ENCODE measurements at regions not wholly inside any gene's neighbourhood (a gene's known extent, or its start where the extent isn't known, plus 50 kb on each side); places are given as distances from the start of the nearest gene placed in this dataset.

DNA sequence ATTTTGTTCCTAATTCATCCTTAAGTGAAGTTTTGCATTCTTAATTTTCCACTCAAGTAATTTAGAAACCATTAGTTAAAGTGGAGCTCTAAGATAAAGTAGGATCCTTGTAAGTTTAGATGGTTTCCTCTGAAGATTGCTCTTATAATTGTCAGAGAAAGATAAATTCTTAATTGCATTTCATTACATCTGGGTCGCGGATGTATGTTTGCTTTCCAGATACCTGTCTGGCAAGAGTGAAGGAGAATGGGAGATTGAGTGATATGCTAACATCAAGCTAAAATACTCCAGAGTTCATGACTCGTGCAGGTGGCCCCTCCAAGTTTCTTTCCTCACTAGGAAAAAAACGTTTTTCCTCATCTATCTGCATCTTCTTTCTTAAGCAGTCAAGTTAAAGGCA is 361.8 kb downstream of the DOK5 start (continued):
- TF ChIP-seq, protein P1, sequence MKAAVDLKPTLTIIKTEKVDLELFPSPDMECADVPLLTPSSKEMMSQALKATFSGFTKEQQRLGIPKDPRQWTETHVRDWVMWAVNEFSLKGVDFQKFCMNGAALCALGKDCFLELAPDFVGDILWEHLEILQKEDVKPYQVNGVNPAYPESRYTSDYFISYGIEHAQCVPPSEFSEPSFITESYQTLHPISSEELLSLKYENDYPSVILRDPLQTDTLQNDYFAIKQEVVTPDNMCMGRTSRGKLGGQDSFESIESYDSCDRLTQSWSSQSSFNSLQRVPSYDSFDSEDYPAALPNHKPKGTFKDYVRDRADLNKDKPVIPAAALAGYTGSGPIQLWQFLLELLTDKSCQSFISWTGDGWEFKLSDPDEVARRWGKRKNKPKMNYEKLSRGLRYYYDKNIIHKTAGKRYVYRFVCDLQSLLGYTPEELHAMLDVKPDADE (IDR thresholded peaks at IDR 0.05): no peak

DNA sequence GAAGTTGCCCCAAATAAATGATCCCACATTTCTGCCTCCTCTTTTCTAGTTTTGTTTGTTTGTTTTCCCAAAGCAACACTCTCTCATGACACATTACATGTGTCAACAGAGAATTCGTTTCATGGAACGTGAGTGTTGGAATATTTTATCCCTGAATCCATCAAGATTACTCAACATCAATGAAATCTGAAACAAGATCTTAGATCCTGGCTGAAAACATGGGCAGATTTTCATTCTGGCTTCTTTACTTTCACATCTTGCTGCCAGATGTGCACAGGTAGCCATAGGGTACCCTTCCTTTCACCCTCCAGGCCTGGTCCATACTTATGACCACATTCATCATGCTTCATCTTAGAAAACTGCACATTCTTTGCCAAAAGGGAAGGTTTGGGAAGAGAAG is 347.0 kb downstream of the DOK5 start:
- H3K27ac Mint-ChIP-seq: no peak overlapping the region
- no peak overlapping the region for H3K4me3 ChIP-seq
- H3K4me2 ChIP-seq: no peak overlapping the region
- H3K9me3 Mint-ChIP-seq: peaks cover 84% of the 10 kb centered on the region
- H3K79me2 ChIP-seq (replicated peaks; ENCODE audit: insufficient read depth): no peaks in the 10 kb centered on the region
- no peaks in the 10 kb centered on the region for H3K27me3 Mint-ChIP-seq (ENCODE audit: insufficient read depth, low read depth, poor library complexity)
- H3F3A ChIP-seq (replicated peaks; ENCODE audit: low read depth): no peaks in the 10 kb centered on the region
- no peaks in the 10 kb centered on the region for H4K20me1 ChIP-seq (replicated peaks; ENCODE audit: insufficient read depth)
- DNase-seq (ENCODE audit: low spot score) (no peak), ATAC-seq (no peak)
- no peak overlapping the region for H3K4me3 Mint-ChIP-seq
- H3K9me2 ChIP-seq (ENCODE audit: insufficient read depth): no peaks in the 10 kb centered on the region
- H3K4me1 Mint-ChIP-seq: no peaks in the 10 kb centered on the region
- H2AFZ ChIP-seq: no peak overlapping the region
- no peaks in the 10 kb centered on the region for H3K27me3 ChIP-seq (ENCODE audit: insufficient read depth)
- TF ChIP-seq, protein P1 (IDR thresholded peaks at IDR 0.05): no peak
- TF ChIP-seq, protein P2, sequence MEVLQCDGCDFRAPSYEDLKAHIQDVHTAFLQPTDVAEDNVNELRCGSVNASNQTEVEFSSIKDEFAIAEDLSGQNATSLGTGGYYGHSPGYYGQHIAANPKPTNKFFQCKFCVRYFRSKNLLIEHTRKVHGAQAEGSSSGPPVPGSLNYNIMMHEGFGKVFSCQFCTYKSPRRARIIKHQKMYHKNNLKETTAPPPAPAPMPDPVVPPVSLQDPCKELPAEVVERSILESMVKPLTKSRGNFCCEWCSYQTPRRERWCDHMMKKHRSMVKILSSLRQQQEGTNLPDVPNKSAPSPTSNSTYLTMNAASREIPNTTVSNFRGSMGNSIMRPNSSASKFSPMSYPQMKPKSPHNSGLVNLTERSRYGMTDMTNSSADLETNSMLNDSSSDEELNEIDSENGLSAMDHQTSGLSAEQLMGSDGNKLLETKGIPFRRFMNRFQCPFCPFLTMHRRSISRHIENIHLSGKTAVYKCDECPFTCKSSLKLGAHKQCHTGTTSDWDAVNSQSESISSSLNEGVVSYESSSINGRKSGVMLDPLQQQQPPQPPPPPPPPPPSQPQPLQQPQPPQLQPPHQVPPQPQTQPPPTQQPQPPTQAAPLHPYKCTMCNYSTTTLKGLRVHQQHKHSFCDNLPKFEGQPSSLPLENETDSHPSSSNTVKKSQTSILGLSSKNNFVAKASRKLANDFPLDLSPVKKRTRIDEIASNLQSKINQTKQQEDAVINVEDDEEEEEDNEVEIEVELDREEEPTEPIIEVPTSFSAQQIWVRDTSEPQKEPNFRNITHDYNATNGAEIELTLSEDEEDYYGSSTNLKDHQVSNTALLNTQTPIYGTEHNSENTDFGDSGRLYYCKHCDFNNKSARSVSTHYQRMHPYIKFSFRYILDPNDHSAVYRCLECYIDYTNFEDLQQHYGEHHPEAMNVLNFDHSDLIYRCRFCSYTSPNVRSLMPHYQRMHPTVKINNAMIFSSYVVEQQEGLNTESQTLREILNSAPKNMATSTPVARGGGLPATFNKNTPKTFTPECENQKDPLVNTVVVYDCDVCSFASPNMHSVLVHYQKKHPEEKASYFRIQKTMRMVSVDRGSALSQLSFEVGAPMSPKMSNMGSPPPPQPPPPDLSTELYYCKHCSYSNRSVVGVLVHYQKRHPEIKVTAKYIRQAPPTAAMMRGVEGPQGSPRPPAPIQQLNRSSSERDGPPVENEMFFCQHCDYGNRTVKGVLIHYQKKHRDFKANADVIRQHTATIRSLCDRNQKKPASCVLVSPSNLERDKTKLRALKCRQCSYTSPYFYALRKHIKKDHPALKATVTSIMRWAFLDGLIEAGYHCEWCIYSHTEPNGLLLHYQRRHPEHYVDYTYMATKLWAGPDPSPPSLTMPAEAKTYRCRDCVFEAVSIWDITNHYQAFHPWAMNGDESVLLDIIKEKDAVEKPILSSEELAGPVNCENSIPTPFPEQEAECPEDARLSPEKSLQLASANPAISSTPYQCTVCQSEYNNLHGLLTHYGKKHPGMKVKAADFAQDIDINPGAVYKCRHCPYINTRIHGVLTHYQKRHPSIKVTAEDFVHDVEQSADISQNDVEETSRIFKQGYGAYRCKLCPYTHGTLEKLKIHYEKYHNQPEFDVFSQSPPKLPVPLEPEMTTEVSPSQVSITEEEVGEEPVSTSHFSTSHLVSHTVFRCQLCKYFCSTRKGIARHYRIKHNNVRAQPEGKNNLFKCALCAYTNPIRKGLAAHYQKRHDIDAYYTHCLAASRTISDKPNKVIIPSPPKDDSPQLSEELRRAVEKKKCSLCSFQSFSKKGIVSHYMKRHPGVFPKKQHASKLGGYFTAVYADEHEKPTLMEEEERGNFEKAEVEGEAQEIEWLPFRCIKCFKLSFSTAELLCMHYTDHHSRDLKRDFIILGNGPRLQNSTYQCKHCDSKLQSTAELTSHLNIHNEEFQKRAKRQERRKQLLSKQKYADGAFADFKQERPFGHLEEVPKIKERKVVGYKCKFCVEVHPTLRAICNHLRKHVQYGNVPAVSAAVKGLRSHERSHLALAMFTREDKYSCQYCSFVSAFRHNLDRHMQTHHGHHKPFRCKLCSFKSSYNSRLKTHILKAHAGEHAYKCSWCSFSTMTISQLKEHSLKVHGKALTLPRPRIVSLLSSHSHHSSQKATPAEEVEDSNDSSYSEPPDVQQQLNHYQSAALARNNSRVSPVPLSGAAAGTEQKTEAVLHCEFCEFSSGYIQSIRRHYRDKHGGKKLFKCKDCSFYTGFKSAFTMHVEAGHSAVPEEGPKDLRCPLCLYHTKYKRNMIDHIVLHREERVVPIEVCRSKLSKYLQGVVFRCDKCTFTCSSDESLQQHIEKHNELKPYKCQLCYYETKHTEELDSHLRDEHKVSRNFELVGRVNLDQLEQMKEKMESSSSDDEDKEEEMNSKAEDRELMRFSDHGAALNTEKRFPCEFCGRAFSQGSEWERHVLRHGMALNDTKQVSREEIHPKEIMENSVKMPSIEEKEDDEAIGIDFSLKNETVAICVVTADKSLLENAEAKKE (CRISPR knock-in tag; IDR thresholded peaks at IDR 0.05): no peak
- no peak for TF ChIP-seq POLR2AphosphoS5 (IDR thresholded peaks at IDR 0.05; ENCODE audit: low read depth)
- TF ChIP-seq NANOG (IDR thresholded peaks at IDR 0.05; ENCODE audit: borderline replicate concordance): no peak
- H3K36me3 ChIP-seq (ENCODE audit: insufficient read depth): no peaks in the 10 kb centered on the region; the same call in 1 of the 2 replicates
- H3K36me3 Mint-ChIP-seq (ENCODE audit: low read depth): peaks cover 23% of the 10 kb centered on the region; the same call in 2 of the 3 replicates
- no peaks in the 10 kb centered on the region for H3K4me1 ChIP-seq (ENCODE audit: insufficient read depth)
- H3K27ac ChIP-seq (ENCODE audit: low read depth): no peak overlapping the region

Data from GM23338 (cell line).